Neural crest cell (in vitro differentiated cells): ENCODE measurements at regions not wholly inside any gene's neighbourhood (a gene's known extent, or its start where the extent isn't known, plus 50 kb on each side); places are given as distances from the start of the nearest gene placed in this dataset.

Experiments
- DNase-seq: peaks from one replicate; pipeline ENCODE4 v3.0.0; 2021; ENCODE audit warnings: low read depth, mixed read lengths, low spot score
- H3K27ac Mint-ChIP-seq: one replicate; pipeline ENCODE4 v1.8.0; 2021; ENCODE audit warnings: mild to moderate bottlenecking, mixed read lengths; ENCODE audit not compliant: unreplicated experiment
- H3K27me3 Mint-ChIP-seq: 2 replicates; pipeline ENCODE4 v1.8.0; 2021; ENCODE audit warnings: low read depth, mild to moderate bottlenecking, mixed read lengths
- H3K36me3 Mint-ChIP-seq: 2 replicates; pipeline ENCODE4 v1.8.0; 2021; ENCODE audit warnings: low read depth, mild to moderate bottlenecking, mixed read lengths
- H3K4me1 Mint-ChIP-seq: 2 replicates; pipeline ENCODE4 v1.8.0; 2021; ENCODE audit warnings: mixed read lengths
- H3K4me3 Mint-ChIP-seq: one replicate; pipeline ENCODE4 v1.8.0; 2021; ENCODE audit warnings: mild to moderate bottlenecking, mixed read lengths
- H3K9me3 Mint-ChIP-seq: 2 replicates; pipeline ENCODE4 v1.8.0; 2021; ENCODE audit warnings: mixed read lengths
- CTCF ChIP-seq: fragments of 200-600 bp; sonication (generic); conservative IDR thresholded peaks from 2 replicates; pipeline ENCODE4 v1.5.0; 2021; ENCODE audit warnings: antibody characterized with exemption, mild to moderate bottlenecking

DNA sequence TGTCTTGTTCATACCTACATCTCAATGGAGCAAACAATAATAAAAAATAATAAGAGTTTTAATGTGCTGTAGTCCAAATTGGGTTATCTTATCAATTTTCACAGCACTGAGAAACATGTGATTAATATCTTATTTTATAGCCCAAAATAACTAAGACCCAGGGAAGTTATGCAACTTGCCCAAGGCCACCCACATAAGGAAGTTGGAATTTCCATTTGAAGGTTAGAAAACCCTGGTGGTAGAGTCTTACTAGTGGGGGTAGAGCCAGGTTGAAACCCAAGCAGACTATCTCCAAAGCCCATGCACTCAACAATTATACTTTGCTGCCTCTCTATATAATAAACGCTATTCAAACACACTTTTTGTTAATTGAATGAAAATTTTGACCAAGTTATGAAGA, 270.0 kb upstream of the CAND1 start:
- Mint-ChIP-seq H3K4me3 (no peak overlapping the region), H3K9me3 (no peaks in the 10 kb centered on the region), H3K4me1 (peaks cover 4% of the 10 kb centered on the region), H3K27me3 (no peaks in the 10 kb centered on the region), H3K36me3 (peaks cover 6% of the 10 kb centered on the region), H3K27ac (no peak overlapping the region)
- DNase-seq = no peak
- TF ChIP-seq CTCF = no peak

- Mint-ChIP-seq H3K9me3 (no peaks in the 10 kb centered on the region), H3K27ac (no peak overlapping the region)
- no peak for DNase-seq
These were observed 267.9 kb upstream of the CAND1 start for GRCh38 chr12:67001251-67001650.

DNA sequence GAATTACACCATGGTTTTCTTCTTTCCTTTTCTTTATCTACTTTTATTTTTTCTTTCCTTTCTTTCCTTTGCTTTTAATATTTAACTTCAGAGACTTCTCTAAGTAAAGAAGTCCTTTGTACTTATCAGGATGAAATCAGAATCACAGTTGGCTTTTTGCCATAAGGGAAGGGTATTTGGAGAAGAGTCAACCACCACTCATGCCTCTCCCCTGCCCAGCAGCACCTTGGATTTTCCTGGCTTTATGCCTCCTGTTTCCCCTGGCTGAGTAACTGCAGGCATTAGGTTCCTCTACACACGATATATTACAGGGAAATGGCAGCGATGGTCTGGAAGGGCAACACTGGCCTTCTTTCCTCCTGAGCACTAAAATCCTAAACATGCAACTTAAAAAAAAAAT, 266.4 kb upstream of the CAND1 start:
- Mint-ChIP-seq H3K4me3 (no peak overlapping the region), H3K27ac (no peak overlapping the region), H3K4me1 (peaks cover 15% of the 10 kb centered on the region), H3K27me3 (no peaks in the 10 kb centered on the region), H3K9me3 (no peaks in the 10 kb centered on the region), H3K36me3 (peaks cover 6% of the 10 kb centered on the region)
- no peak for DNase-seq
- no peak for TF ChIP-seq CTCF

More at GRCh38 chr12:67001251-67001650, 267.9 kb upstream of the CAND1 start:
- peaks cover 4% of the 10 kb centered on the region for H3K4me1 Mint-ChIP-seq
- H3K4me3 Mint-ChIP-seq = no peak overlapping the region
- TF ChIP-seq CTCF = no peak
- H3K36me3 Mint-ChIP-seq = peaks cover 6% of the 10 kb centered on the region
- no peaks in the 10 kb centered on the region for H3K27me3 Mint-ChIP-seq

DNA sequence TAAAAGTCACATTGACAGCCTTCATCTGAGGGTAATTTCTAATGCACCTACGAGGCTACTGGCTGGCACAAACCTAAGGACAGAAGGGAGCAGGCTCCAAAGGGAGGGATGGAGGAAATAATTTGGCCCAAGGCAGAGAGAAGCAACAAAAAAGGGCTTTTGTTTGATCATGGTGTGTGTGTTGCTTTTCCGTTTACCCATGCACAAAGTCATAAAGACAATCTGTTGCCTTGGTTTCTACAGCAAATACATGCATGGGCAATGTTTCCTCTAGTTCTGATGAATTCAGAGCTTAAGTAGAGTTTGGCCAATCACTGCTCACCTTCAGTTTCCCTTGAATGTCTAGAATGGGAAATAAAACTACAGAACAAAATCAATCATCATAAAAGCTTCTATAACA, 262.5 kb upstream of the CAND1 start:
- Mint-ChIP-seq H3K36me3 (no peaks in the 10 kb centered on the region), H3K4me1 (peaks cover 10% of the 10 kb centered on the region), H3K27ac (no peak overlapping the region), H3K27me3 (no peaks in the 10 kb centered on the region), H3K4me3 (no peak overlapping the region), H3K9me3 (no peaks in the 10 kb centered on the region)
- DNase-seq = no peak
- no peak for TF ChIP-seq CTCF

- DNase-seq = no peak
- Mint-ChIP-seq H3K27me3 (no peaks in the 10 kb centered on the region), H3K4me1 (peaks cover 13% of the 10 kb centered on the region), H3K9me3 (no peaks in the 10 kb centered on the region), H3K27ac (no peak overlapping the region), H3K36me3 (no peaks in the 10 kb centered on the region), H3K4me3 (no peak overlapping the region)
- no peak for TF ChIP-seq CTCF
These were observed 254.5 kb upstream of the CAND1 start for GRCh38 chr12:67014642-67015041.

GRCh38 chr12:67018105-67018504, 251.1 kb upstream of the CAND1 start:
- no peak overlapping the region for H3K27ac Mint-ChIP-seq
- TF ChIP-seq CTCF = no peak

More at GRCh38 chr12:67018105-67018504, 251.1 kb upstream of the CAND1 start:
- no peak overlapping the region for H3K4me3 Mint-ChIP-seq
- DNase-seq = no peak
- H3K27me3 Mint-ChIP-seq = no peaks in the 10 kb centered on the region
- no peaks in the 10 kb centered on the region for H3K9me3 Mint-ChIP-seq
- H3K36me3 Mint-ChIP-seq = no peaks in the 10 kb centered on the region
- peaks cover 13% of the 10 kb centered on the region for H3K4me1 Mint-ChIP-seq
